Endothelial cell (in vitro differentiated cells): ENCODE measurements at regions not wholly inside any gene's neighbourhood (a gene's known extent, or its start where the extent isn't known, plus 50 kb on each side); places are given as distances from the start of the nearest gene placed in this dataset.
A peak's percentile ranks its signal among the peaks of the same experiment; 100 is the strongest.

Source experiments
- DNase-seq: peaks from one replicate; pipeline ENCODE4 v3.0.0; 2021; ENCODE audit warnings: low spot score
- H3K27ac Mint-ChIP-seq: one replicate; pipeline ENCODE4 v1.8.0; 2021; ENCODE audit warnings: mixed read lengths, inconsistent platforms; ENCODE audit not compliant: unreplicated experiment
- H3K27me3 Mint-ChIP-seq: one replicate; pipeline ENCODE4 v1.8.0; 2021; ENCODE audit warnings: mild to moderate bottlenecking, moderate library complexity, mixed read lengths, inconsistent platforms; ENCODE audit not compliant: unreplicated experiment
- H3K36me3 Mint-ChIP-seq: one replicate; pipeline ENCODE4 v1.8.0; 2021; ENCODE audit warnings: mild to moderate bottlenecking, low read depth, mixed read lengths, inconsistent platforms; ENCODE audit not compliant: unreplicated experiment
- H3K4me1 Mint-ChIP-seq: one replicate; pipeline ENCODE4 v1.8.0; 2021; ENCODE audit warnings: mild to moderate bottlenecking, mixed read lengths, inconsistent platforms; ENCODE audit not compliant: unreplicated experiment
- H3K4me3 Mint-ChIP-seq: one replicate; pipeline ENCODE4 v1.8.0; 2021; ENCODE audit warnings: mild to moderate bottlenecking, mixed read lengths, inconsistent platforms; ENCODE audit not compliant: unreplicated experiment
- H3K9me3 Mint-ChIP-seq: one replicate; pipeline ENCODE4 v1.8.0; 2021; ENCODE audit warnings: mixed read lengths, inconsistent platforms; ENCODE audit not compliant: unreplicated experiment
- CTCF ChIP-seq: fragments of 200-600 bp; sonication (generic); IDR thresholded peaks from one replicate; pipeline ENCODE4 v1.5.0; 2021; ENCODE audit warnings: antibody characterized with exemption; ENCODE audit not compliant: unreplicated experiment

- no peak for TF ChIP-seq CTCF
- H3K9me3 Mint-ChIP-seq, result no peaks in the 10 kb centered on the region
- no peaks in the 10 kb centered on the region for H3K27me3 Mint-ChIP-seq
- DNase-seq, result no peak
- H3K4me1 Mint-ChIP-seq, result peaks cover 6% of the 10 kb centered on the region
- H3K4me3 Mint-ChIP-seq, result no peak overlapping the region
- H3K36me3 Mint-ChIP-seq, result no peaks in the 10 kb centered on the region
- no peak overlapping the region for H3K27ac Mint-ChIP-seq
Observed at GRCh38 chr13:39875111-39875987, 219.9 kb downstream of the COG6 start.

- peaks cover 7% of the 10 kb centered on the region for H3K4me1 Mint-ChIP-seq
- H3K9me3 Mint-ChIP-seq, result no peaks in the 10 kb centered on the region
- no peak overlapping the region for H3K27ac Mint-ChIP-seq
- DNase-seq, result no peak
- no peaks in the 10 kb centered on the region for H3K36me3 Mint-ChIP-seq
- TF ChIP-seq CTCF, result no peak
- H3K27me3 Mint-ChIP-seq, result no peaks in the 10 kb centered on the region
- H3K4me3 Mint-ChIP-seq, result no peak overlapping the region
Observed at GRCh38 chr13:39876258-39876657, 220.8 kb downstream of the COG6 start.

GRCh38 chr13:39877134-39877533 is 221.7 kb downstream of the COG6 start:
- no peaks in the 10 kb centered on the region for H3K36me3 Mint-ChIP-seq
- no peak overlapping the region for H3K27ac Mint-ChIP-seq
- no peak overlapping the region for H3K4me3 Mint-ChIP-seq
- peaks cover 8% of the 10 kb centered on the region for H3K4me1 Mint-ChIP-seq
- no peaks in the 10 kb centered on the region for H3K27me3 Mint-ChIP-seq
- TF ChIP-seq CTCF, result no peak
- no peaks in the 10 kb centered on the region for H3K9me3 Mint-ChIP-seq
- DNase-seq, result no peak

GRCh38 chr13:39879286-39880035 is 224.0 kb downstream of the COG6 start:
- DNase-seq, result no peak
- TF ChIP-seq CTCF, result no peak
- peaks cover 5% of the 10 kb centered on the region for H3K4me1 Mint-ChIP-seq
- no peak overlapping the region for H3K4me3 Mint-ChIP-seq
- no peaks in the 10 kb centered on the region for H3K27me3 Mint-ChIP-seq
- H3K27ac Mint-ChIP-seq, result peak overlapping the region; percentile 39
- peaks cover 11% of the 10 kb centered on the region for H3K9me3 Mint-ChIP-seq
- H3K36me3 Mint-ChIP-seq, result no peaks in the 10 kb centered on the region

- H3K36me3 Mint-ChIP-seq, result no peaks in the 10 kb centered on the region
- no peaks in the 10 kb centered on the region for H3K27me3 Mint-ChIP-seq
- no peak for DNase-seq
- no peak overlapping the region for H3K27ac Mint-ChIP-seq
- peaks cover 5% of the 10 kb centered on the region for H3K4me1 Mint-ChIP-seq
- peaks cover 11% of the 10 kb centered on the region for H3K9me3 Mint-ChIP-seq
- TF ChIP-seq CTCF, result no peak
- no peak overlapping the region for H3K4me3 Mint-ChIP-seq
Observed at GRCh38 chr13:39881383-39881782, 225.9 kb downstream of the COG6 start.
